IMR-90 (cell line): ENCODE measurements at regions not wholly inside any gene's neighbourhood (a gene's known extent, or its start where the extent isn't known, plus 50 kb on each side); places are given as distances from the start of the nearest gene placed in this dataset.

Source experiments
- BHLHE40 ChIP-seq: fragments of 150-350 bp; IDR thresholded peaks from 2 replicates; pipeline ENCODE4 v1.6.1; 2016; ENCODE audit warnings: mild to moderate bottlenecking, low read depth, low read length
- CEBPB ChIP-seq: IDR thresholded peaks from 2 replicates; pipeline ENCODE4 v1.6.1; 2012; ENCODE audit warnings: low read depth, low read length, improper control_type of control experiment
- CTCF ChIP-seq: conservative IDR thresholded peaks from 2 replicates; pipeline ENCODE4 v1.5.1; 2012; ENCODE audit warnings: mild to moderate bottlenecking, low read depth, low read length, improper control_type of control experiment
- FOS ChIP-seq: fragments of 150-350 bp; IDR thresholded peaks from 2 replicates; pipeline ENCODE4 v1.6.1; 2016; ENCODE audit warnings: low read depth, low read length
- POLR2A ChIP-seq: IDR thresholded peaks from 2 replicates; pipeline ENCODE4 v1.6.1; 2012; ENCODE audit warnings: mild to moderate bottlenecking, low read depth, low read length
- RAD21 ChIP-seq: IDR thresholded peaks from 2 replicates; pipeline ENCODE4 v1.6.1; 2012; ENCODE audit warnings: low read length, improper control_type of control experiment
- RFX5 ChIP-seq: IDR thresholded peaks from 2 replicates; pipeline ENCODE4 v1.8.0; 2012; ENCODE audit warnings: low read depth, mild to moderate bottlenecking, low read length, moderate library complexity
- USF2 ChIP-seq: fragments of 150-350 bp; IDR thresholded peaks from 2 replicates; pipeline ENCODE4 v1.6.1; 2017; ENCODE audit warnings: mild to moderate bottlenecking, antibody characterized with exemption, low read length, low read depth

GRCh38 chr6:144683216-144684070 lies 398.3 kb downstream of the UTRN start:
- TF ChIP-seq CTCF (no peak), USF2 (no peak), POLR2A (no peak), BHLHE40 (no peak), RAD21 (no peak), FOS (no peak), CEBPB (no peak), RFX5 (no peak)
